Right lobe of liver (tissue), 4 donors: ENCODE measurements at regions not wholly inside any gene's neighbourhood (a gene's known extent, or its start where the extent isn't known, plus 50 kb on each side); places are given as distances from the start of the nearest gene placed in this dataset.

Source experiments
- CTCF ChIP-seq, 4 donors: fragments of 200-600 bp in 3 of 4; fragments of 450-650 bp in 1 of 4; IDR thresholded peaks; one replicate each; pipeline versions ENCODE4 v1.5.1 to v1.8.0; 2016 to 2022; ENCODE audit warnings: antibody characterized with exemption in 4 of 4, mild to moderate bottlenecking in 2 of 4
- POLR2A ChIP-seq: fragments of 450-650 bp; IDR thresholded peaks from one replicate; pipeline ENCODE4 v1.6.1; 2017; ENCODE audit warnings: antibody characterized with exemption, mild to moderate bottlenecking
- donor health status: DM: no; HTN: no; CAD: no.
- donor health status: DM: no; HTN: no; CAD: no.
- donor health status: DM: no; HTN: yes; CAD: no.

- no peak for TF ChIP-seq CTCF (IDR thresholded peaks at IDR 0.05)
- no peak for TF ChIP-seq POLR2A
These were observed 163.6 kb downstream of the TNFSF18 start for GRCh38 chr1:172887162-172887561.
